ENCODE measurements at regions not wholly inside any gene's neighbourhood (a gene's known extent, or its start where the extent isn't known, plus 50 kb on each side); places are given as distances from the start of the nearest gene placed in this dataset.

DNA sequence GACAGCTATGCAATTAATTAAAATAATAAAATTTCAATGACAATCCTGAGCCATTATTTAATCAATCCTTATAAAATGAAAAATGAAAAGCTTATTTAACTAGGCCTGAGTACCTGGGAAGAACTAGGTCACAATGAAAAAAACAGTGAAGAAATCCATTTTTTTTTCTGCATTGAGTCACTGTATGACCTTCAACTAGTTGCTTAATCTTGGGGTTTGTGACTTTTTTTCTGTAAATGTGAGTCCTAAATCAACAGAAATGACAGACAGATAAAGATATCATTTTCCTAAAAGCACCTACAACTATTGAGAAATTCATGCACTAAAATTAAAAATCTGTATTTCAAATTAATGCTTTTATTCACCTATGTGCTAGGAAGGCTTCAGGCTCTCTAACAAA is 96.8 kb downstream of the TMEM26 start:
- DNase-seq: no peak

DNA sequence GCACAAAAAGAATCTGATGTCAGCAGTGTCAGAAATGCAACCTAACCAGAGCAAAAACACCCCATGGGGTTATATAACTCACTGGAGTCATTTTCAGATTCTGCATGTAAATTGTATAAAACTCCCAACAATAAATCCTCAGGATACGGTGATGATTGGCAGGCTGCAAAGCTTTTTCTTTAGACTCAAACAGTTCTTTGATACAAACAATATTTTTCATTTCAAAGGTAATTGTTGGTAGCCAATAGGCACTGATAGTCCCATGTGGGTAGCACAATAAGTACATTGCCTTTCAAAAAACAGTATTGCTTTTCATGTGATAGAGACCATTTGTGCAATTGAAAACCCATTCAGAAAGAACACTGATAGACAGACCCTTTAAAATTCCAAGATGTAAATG is 98.0 kb downstream of the TMEM26 start:
- no peak for DNase-seq

DNA sequence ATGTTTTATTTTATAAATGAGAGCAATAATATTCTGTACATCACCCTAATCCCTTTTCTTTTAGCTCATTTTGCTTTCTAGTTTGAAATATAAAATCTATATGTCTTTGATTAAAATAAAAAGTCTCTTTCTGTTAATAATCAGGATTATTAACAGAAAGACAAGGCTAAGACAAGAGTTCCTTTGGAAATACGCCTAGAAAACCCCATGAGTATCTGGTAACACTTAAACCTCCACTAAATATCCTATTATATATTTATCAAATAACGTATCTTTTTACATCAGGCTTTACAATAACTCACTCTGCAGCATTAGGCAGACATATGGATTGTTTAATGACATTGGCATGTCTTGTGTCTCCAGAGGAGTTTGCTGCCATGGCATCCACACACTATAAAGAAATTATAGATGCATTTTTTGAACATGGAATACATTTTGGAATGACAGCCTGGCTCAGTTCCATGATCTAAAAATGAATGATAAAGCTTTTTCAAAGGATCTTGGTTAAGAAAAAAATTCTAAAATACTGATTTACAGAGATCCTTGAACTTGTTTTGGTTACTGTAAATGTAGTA is 98.7 kb downstream of the TMEM26 start:
- DNase-seq: no peak

DNA sequence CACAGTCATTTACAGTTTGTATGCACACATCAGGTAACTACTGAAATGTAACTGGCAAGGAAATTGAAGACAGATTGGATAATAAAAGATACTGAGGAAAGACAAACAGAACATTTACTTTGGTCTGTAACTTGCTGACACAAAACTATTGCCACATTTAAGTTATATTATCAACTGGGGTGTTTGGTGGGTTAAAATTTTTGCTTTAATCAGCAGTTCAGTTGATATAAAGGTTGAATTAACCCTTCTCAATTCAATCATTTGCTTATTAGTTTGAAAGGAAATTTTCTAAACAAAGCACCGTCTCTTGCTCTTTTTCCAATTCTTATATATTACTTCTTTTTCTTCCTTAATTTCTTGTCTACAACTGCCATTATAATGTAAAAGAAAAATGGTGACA is 102.4 kb downstream of the TMEM26 start:
- DNase-seq: no peak

DNA sequence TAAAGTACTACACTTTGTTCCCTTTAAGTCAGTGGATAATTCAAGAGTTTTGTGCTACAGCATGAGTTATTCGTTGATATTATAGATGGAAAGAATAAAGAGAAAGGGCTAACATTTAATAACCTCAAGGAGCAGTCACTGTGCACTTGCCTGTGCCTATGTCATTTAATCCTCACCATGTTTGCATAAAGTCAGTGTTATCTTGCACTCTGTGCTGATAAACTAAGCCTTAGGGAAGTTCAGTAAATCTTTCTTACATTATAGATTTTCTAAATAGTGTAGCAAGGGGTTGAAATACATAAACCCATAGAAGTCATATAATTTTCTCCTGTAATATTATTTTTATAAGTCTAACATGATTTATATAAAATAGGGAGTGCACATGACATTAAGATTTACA is 103.1 kb downstream of the TMEM26 start:
- DNase-seq: no peak

DNA sequence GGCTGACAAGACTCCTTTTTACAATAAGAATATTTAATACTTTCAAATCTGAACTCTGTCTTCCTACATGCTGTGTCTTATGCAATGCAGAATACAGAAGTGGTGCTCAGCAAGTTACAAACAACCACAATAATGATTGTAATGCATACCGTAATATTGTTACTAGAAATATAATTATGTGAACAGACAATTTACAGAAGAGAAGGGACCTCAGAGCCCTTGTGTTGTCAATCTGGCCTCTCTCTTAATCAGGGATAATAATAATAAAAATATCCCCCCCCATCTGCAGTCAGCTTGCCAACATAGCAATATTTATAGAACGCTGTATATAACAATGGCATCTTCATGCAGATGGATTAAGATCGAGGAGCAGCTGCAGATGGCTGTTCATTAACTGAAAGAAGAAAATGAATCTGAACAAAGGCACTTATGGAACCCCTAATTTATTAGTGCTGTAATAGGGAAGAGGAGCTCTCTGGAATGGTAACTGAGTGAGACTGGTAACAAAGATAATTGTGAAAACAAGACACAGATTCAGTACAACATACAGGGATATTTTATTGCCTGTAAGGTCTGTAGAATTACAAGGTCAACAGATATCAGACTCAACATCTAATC is 106.3 kb downstream of the TMEM26 start:
- no peak for DNase-seq

DNA sequence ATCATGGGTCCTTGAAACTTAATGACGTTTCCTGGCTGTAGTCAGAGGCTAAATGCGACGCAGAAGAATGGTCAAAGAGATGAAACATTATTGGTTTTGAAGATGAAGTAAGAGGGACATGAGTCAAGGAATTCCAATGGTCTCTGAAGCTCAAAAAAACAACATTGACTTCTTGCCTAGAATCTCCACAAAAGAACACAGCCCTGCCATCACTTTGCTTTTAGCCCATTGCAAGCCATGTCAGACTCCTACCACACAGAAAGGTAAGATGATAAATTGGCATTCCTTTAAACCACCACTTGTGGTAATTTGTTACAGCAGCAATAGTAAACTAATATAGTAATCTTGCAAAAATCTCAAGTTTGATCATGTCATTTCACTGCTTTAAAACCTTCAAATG is 109.4 kb downstream of the TMEM26 start:
- no peak for DNase-seq

DNA sequence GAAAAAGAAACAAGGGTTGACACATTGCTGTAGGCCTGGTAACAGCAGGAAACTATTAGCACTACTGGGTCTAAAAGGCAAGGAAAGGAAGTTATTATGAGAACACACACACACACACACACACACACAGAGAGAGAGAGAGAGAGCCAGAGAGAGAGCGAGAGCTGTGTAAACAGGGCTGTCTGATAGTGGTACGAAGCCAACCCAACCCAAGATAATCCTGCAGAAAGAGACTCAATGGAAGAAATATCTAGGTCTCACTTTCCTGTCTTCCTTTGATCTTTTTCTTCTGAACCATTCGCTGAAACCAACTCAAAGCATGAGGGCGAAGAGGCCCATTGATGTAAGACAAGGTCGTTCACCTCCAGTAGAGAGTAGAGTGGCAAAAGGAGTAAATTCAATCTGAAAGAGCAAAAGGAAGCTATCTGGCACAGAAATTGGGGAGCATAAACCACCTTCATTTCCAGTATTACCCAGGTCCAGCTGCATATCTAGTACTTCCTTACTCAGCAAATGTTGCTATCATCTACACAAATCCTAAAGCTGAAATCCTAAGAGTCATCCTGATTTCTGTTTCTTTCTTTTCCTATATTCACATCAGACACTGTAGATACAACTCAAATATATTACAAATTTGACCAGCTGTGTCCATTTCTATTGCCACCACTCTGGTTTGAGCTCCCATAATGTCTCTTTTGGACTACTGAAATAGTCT is 110.2 kb downstream of the TMEM26 start:
- DNase-seq: peak in 1 of 5 donors; percentile 11

DNA sequence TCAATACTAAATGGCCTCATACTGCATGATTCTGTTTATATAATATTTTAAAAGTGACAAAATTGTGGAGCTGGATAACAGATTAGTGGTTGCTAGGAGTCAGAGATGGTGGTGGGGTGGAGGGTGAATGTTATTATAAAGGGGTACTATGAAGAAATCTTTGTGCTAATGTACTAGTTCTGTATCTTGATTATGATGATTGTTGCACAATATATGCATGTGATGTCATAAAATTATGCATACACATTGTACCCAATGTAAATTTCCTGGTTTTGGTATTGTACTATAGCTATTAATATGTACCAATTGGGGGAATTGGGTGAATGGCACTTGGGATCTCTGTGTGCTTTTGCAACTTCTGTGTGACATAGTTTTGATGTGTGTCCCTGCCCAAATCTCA is 112.2 kb downstream of the TMEM26 start:
- no peak for DNase-seq

DNA sequence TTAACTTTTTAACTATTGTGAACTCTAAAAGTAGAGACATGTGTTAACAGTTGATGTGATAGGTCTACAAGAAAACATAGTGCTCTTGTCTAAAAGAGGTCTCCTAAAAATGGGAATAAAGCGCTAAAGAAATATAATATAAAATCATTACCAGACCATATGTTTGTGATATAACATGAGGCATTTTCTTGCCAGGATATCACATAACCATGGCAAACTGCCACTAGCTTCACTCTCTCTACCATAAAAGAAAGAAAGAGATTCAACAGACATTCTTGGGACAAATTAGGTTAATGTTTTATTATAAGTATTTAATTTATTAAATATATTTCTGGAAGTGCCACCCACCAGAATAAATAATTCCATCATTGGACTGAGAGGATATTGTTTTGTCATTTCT is 115.0 kb downstream of the TMEM26 start:
- DNase-seq: no peak

DNA sequence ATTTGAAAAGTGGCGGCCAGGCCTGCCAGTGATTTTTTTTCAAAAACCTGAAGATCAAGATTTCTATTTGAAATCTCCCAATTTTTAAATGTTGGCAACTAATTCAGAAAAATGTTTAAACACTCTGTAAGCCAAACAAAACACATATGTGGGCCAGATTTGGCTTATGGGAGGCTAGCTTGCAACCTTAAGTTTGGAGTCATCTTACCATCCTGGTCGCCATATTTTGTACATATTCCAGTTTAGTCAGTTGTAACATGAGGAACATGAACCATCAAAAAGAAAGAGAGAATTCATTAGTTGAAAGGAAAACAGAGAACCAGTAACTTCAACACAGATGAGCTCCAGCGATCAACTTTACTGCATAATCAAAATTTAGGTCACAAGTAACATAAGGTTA is 115.4 kb downstream of the TMEM26 start:
- DNase-seq: no peak

DNA sequence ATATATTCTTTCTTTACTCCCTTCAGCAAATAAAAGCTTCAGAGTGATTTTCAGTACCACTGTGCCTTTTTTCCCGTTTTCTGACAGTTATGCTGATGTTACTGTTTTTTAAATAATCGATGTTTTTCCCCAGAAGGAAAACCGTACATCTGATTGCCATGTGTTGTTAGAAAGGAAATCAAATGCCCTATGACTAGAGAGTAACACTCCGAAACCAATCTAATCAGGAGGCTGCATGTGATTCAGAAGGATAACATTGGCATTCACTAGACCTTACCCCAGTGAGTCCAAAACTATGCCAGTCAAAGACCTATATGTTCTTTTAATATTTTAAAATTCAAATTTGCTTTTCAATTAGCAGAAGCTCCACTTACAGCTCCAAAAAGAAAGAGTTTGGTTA is 116.3 kb downstream of the TMEM26 start:
- DNase-seq: no peak

DNA sequence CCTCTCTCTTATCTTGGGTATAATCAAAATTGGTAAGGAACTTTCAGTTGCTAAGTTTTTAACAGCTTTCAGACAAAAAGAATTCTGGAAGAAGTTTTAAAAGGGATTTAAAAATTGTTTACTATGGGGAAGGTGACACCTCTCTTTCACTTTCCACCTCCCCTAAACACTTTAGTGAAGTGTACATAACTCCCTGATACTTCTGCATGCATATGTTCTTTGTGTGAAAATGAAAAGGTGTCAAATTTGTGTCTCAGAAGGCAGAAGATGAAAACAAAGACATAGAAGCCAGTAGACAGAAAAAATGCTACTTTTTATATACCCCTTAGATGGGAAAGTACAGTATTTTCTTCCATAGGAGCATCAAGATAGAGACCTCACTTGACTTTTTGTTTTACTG is 117.8 kb downstream of the TMEM26 start:
- no peak for DNase-seq

DNA sequence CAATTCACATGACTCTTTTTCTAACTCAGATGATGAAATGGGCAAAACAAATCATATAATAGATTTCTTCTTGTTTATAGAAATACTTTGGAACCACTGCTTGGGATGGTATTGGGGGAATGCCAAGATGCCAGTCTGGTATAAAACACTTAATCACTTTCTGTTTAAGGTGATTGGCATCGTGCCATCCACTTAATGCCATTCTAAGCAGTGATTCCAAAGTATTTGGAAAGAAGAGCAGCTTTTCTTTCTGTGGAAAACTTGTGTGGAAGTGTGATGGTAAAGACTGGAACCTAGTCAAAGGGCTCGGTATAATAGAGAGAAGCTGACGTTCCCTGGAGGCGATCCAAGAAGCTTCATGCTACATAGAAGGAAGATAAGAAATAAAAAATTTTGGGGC is 120.6 kb downstream of the TMEM26 start:
- DNase-seq: no peak

DNA sequence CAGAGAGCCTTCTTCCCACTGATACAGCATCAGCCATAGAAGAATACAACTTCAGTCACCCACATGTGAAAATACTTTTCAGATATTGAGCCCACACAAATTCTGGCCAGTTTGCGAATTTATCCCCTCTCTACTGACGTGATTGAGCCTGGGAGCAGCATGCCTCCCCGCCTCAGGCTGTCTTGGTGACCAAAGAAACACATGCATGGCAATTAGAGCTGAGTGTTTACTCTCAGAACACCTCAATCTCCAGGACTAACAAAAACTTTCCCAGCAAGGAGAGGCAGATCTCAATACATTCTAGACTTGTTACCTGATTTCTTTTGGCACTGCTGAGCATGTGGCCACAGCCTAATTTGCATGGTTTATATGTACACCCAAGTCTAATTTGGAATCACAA is 122.5 kb downstream of the TMEM26 start:
- no peak for DNase-seq

DNA sequence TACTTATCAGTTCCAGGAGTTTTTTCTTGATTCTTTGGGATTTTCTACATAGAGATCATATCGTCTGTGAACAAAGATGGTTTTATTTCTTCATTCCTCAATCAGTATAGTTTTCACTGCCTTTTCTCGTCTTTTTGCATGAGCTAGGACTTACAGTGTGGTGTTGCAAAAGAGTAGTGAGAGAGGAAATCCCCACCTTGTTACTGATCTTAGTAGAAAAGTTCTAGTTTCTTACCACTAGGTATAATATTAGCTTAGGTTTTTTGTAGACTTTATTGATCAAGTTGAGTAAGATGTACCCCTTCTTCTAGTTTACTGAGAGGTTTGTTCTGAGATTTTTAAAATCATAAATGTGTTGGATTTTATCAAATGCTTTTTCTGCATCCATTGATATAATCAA is 123.3 kb downstream of the TMEM26 start:
- DNase-seq: no peak

DNA sequence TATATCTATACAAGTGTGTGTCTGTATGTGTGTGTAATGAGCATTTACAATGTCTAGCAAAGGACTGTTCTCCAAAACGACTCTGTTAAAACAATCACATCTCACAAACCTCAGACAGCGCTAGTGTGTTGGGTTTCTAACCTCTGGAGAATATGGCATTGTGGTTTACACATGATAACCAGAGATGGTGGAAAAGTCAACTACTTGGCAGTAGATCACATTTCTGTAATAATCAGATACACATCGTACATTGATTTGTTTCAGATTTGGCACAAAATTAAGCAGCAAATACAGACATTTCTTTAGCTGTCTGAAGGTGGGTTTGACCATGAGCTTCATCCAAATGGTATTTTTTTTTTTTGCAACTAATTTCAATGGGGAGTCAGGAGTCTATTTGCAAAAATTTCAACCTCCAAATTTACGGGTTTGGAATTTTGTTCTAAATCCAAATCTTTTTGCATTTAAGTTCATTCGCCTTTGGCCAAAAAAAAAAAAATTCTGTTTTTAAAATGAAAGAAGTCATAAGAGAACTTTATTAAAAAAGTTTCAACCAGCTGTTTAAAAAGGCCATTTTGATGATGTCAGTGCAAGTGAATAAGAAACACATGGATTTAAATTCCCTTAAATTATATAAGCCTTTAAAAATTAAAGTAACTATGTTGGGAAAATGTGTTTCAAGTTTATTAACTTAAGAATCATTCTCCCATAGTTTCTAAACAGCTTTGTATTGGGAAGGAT is 127.8 kb downstream of the TMEM26 start:
- DNase-seq: no peak

DNA sequence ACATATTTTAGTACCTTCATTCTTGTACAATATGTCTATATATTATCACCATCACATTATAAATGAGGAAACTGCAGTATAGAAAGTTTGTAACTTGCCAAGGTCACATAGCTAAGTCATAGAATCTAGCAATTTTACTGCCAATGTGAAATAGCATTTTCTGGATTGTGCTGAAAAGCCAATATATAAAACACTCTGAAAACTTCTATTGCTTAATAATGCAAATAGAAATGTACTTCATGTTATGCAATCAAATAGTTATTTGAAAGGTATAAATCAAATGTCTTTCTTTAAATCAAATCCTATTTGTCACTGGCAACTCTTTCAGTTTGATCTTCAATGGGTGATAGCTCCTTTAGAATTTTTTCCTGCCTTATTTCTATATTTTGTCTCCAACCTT is 129.5 kb downstream of the TMEM26 start:
- DNase-seq: no peak

DNA sequence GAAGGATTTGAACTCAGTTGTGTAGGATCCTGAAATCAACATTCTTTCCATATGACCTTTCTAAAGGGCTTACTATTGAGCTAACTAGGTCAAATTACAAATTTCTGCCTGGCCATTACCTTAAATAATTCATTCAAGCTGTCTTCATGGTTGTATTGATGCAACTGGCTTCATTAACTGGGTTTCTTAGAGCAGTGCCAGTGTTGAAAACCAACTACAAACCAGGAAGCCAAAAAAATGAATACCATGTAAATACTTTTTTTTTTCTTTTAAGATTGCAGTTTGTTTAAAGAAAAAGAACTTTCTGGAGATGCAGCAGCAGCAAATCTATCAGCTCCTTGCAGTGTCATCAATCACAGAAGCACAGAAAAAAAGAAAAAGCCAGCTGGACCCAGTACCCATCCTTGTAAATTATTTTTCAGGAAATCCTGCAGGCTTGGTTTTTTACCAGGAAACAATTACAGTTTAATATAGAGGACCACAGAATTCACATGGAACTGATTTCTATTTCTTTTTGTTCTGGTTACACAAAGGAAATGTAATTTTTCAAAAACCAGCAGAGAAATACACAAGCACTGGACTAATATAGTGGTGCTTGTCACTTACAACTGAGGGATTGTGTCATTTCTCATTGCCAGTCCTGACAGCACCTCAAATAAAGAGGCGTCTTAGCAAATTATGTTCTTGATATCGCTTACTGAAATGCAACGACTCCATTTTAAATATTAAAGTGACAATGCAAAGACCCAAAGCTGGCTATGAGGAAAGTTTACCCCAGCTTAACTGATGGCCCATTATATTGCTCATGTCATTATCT is 131.9 kb downstream of the TMEM26 start:
- no peak for DNase-seq

DNA sequence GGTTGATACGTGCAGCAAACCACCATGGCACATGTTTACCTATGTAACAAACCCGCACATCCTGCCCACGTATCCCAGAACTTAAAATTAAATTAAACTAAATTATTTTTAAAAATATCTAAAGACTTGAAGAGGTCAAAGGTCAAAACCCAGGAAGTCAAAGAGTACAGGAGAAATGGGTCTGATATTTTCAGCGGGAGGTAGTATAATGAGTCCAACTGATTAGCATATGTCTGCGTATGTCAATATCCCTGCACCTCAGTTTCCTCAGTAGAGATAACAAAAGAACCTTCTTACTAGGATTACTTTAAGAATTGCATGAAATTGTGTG is 133.0 kb downstream of the TMEM26 start:
- DNase-seq: no peak

DNA sequence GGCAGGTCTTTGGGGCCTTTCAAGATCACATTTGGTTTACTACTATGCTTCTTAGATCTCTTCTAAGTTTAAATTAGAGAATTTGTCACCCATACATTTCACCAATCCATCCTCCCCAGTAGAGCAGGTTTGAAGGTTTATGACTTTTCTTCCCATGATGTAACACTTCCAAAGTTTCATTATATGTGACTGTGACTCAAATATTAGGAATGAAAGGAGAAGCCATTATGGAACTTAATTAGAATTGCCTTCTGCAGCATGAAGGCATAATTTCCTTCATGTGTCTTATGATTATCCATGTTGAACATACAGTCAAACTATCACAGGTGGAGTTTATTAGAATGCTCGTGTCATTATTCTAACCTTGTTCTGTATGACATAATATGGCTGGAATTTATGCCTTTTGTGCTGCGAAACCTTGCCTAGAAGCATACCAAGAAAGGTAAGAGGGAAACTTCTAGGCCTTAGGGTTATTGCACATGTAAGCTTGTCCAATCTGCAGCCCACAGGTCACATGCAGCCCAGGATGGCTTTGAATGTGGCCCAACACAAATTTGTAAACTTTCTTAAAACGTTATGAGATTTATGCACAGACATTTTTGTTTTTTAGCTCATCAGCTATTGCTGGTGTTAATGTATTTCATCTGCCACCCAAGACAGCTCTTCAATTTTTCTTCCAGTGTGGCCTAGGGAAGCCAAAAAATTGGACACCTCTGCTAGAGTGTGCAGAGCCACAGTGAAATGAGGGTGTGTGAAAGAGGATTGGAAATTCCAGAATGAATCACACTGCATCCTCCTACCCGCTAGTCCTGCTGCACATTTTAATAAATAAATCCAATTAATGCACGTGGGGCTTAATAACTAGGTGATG is 133.6 kb downstream of the TMEM26 start:
- DNase-seq: no peak

DNA sequence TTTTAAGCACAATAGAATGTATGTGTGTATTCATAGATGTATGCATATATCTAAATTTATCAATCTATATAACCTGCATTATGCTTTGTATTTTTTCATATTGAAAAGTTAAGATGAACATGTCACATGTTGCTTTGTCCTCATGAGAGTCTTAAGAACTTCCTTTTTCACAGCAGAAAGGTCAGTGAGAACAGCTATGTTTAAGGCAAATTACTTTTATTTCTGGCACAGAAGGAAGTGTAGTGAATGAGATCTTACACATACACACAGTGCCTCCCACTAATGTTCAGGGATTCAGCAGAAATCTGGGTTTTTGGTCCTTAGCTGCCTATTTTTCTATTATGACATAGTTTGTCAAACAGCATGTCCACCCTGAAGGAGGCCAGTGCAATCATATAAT is 134.8 kb downstream of the TMEM26 start:
- no peak for DNase-seq
